ENCODE measurements at regions not wholly inside any gene's neighbourhood (a gene's known extent, or its start where the extent isn't known, plus 50 kb on each side); places are given as distances from the start of the nearest gene placed in this dataset.
"Not testable (repeated sequence)": the region's sequence is repeated elsewhere in the genome, so short reads cannot be mapped to it uniquely, and the experiment has no call there.

DNA sequence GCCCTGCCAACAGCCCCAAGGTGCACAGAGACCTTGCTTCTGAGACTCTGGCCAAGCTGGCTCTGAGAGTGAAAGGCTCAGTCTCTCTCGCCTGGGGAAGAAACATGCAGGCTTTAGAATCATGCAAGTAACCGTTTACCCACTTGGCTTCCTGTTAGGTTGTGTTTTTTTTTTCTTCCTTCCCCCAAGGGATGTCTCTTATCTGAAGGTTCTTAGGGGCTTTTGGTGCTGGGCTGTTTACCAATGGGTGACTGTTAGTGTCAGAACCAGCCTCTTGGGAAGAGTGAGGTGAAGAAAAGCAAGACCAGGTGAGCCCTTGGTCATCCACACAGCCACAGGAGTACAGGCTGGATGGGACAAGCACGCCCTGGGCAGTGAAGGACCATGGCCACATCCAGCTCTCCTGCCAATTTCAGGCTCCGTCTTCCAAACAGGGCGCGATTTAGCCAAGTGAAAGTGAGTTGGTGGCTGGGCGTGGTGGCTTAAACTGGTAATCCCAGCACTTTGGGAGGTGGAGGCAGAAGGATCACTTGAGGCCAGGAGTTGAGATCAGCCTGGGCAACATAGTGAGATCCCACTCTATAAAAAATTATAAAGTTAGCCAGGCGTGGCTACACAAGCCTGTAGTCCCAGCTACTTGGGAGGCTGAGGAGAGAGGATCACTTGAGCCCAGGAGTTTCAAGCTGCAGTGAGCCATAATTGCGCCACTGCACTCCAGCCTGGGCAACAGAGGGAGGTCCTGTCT, 76.3 kb upstream of the CUX1 start:
- no peak for DNase-seq (ENCODE audit: low read depth in 3 of 3, low spot score in 2 of 3)

DNA sequence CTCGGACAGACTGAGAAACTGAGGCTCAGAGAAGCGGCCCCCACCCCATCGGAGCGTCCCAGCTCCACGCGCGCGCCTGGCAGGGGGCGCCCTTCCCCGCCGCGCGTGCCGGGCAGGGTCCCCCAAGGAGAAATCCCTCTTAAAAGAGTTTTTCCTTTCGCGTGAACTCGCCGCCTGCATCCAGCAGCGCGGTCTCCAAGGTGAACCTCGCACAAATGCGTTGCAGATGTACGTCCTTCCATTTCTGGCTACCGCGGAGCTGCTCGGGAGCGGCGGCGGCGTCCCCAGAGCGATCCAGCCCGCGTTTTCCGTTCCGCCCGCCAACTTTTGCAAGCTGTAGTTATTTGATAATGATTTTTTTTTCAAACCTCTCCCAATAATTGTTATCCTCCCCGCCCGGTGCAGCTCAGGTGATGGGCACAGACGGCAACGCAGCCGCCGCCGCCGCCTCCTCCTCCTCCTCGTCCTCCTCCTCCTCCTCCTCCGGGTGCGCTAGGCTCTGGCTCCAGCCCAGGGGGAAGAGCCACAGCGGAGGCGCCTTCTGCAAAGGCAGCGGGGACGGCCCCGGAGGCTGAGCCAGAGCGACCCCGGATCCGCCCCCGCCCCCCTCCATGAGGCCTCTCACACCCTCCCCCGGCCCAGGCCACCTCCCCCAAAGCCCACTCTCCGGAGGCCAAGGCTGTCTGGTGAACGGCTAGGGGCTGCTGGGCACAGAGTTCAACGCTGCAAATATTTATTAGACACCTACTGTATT, 74.0 kb upstream of the CUX1 start:
- no peak for DNase-seq (ENCODE audit: low read depth in 3 of 3, low spot score in 2 of 3)

DNA sequence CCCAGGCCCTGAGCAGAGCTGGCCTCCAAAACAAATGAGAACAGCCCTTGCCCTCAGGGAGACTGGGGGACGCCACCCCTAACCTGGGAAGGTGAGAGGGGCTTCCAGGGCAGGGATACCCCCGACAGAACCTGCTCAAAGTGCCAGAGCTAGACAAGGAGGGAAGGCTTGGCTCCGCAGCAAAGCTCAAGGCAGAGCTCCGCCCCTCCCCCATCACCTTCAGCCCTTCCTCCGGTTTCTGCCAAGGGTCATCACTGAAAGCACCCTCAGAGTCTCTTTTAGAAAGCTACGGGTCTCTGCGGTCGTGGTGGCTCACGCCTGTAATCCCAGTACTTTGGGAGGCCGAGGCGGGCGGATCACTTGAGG, 73.4 kb upstream of the CUX1 start:
- no peak for DNase-seq (ENCODE audit: low read depth in 3 of 3, low spot score in 2 of 3)

DNA sequence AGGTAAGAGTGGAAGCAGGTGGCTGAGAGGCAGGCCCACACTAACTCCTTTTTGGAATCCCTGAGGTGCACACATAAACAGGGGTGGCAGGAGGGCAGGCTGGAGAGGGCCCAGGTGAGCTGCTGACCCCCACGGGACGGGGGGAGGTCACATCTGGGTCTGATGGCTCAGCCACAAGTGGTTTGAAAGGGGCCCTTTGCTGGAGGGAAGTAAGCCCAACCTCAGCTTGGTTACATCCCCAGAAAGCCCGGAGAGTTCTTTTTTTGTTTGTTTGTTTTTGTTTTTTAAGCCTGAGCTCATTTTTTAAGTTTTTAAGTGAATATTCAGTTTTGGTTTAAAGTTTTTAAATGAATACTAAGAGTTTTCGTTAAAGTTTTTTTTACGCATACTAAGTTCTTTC, 72.8 kb upstream of the CUX1 start:
- no peak for DNase-seq (ENCODE audit: low read depth in 3 of 3, low spot score in 2 of 3)

DNA sequence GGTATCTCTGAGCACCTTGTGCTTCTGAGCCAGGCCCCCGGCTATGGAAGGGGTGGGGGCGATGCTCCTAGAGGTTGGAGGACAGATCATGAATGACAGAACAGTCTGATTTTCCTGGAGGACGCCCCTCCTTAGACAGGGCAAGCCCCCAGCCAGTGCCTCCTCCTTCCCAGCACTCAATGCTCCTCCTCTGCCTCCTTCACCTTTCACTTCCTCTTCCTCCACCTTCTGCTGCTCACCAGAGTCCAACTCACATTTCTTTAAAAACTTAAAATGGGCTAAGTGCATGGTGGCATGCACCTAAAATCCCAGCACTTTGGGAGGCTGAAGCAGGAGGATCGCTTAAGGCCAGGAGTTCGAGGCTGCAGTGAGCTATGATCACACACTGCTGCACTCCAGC, 71.1 kb upstream of the CUX1 start:
- DNase-seq (ENCODE audit: low read depth in 3 of 3, low spot score in 2 of 3): no peak

DNA sequence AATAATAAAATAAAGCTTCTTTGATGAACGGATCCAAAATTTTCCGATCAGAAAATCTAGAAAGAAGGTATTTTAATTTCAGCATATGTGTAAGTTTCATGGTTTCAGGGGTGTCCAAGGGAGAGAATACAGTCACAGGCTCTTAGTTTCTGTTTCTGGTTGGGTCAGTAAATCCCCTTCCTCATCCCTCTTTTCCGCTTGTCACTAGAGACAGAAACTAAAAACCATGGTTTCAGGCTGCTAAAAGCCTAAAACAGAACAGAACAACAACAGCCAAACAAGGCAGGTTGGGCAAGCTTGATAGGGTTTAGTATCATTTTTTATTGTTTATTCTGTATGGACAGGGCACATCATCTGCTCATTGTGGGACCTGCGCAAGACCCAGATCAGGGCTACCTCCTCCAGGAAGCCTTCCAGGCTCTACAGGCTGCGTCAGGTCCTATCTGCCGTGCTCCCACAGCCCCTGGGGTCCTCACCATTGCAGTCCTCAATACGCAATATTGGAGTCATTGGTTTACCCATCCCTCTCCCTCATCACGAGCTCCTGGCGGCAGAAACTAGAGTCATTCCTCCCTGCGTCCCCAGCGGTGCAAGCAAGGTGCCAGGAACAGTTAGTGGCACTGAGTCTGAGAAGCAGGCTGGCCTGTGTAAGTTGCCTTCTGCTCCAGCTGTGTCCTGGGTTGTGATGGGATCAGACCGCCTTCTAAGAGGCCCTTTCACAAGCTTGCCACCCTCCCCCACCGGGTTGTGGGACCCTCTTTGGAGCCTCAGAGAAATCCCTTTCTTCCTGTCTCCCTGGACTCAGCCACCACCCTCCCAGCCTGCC, 70.2 kb upstream of the CUX1 start:
- DNase-seq (ENCODE audit: low read depth in 3 of 3, low spot score in 2 of 3): no peak

DNA sequence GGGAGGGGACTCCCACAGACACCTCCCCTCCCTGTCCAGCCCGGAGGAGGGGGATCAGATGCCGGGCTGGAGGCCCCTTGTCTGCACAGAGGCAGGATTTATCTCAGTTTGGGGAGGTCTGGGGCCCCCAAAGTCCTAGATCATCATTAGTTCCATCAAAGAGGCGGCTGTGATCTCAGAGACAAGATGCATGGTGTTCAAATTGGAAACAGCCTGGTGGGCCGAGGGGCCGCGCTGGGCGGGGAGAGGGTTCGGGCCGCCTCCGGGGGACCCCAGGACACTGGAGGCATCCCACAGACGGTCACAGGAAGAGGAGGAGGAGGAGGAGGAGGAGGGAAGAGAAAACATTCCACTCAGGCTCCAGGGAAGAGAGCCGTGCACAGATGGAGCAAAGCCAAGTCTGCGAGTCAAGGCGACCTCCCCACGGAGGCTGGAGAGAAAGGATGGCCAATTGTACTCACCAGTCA, 69.5 kb upstream of the CUX1 start:
- no peak for DNase-seq (ENCODE audit: low read depth in 3 of 3, low spot score in 2 of 3)

DNA sequence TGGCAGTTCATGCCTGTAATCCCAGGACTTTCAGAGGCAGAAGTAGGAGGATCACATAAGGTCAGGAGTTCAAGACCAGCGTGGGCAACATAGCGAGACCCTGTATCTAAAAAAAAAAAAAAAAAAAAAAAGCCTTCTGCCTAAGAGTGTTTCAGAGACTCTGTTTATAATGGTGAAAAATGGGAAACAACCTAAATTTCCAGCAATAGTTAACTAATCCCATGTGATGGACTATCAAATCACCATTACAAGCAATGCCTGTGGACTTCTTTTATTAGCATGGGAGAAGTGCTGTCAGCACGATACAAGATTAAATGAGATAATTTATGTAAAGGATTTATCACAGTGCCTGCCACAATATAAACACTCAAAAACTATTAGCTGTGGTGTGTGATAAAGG, 67.5 kb upstream of the CUX1 start:
- no peak for DNase-seq (ENCODE audit: low read depth in 3 of 3, low spot score in 2 of 3)

DNA sequence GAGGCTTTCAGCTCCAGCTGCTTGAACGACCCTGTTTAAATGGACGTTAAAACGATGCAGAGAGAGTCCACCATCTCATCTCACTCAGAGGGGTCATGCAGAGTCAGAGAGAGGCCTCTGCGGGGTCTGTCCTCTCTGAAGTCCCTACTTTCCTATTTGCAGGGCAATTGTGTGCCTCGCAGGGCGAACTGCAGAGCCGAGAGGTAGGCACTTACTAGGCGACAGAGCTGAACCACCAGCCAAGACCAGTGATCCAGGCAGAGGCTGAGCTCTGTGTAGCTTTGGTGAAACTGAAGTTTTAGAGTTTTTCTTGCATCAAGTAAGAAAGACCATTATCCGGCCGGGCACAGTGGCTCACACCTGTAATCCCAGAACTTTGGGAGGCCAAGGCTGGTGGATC, 64.1 kb upstream of the CUX1 start:
- no peak for DNase-seq (ENCODE audit: low read depth in 3 of 3, low spot score in 2 of 3)

DNA sequence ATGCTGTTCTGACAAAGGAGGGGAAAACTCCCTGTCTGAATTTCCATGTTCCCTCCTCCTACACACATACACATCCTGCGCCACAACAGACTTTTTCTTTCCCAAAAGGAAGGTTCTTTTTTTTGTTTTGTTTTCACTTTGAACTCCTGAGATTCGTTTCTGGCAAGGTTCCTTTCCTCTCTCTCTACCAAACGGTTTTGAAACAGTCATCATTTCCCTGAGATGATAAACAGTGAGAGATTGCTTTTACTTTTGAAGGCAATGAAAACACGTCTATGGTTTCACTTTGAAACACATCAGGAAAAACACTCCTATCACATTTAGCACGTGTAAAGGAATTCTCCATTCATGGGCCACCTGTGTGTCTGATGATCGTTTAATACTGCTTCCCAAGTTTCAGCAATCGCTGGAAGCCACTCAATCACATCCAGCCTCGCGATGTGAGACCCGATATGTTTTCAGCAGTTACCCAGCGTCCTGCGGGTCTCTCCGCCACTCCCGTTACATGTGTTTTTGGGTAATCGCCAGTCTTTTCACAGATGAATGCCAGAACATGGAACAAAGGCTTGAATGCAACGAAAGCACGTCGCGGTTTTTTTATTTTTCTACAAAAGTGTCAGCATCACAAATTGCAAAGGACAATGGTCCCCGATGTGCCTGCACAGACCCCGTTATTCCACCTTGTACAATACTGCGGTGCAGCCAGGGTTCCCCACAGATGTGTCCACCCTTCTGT, 62.8 kb upstream of the CUX1 start:
- no peak for DNase-seq (ENCODE audit: low read depth in 3 of 3, low spot score in 2 of 3)

DNA sequence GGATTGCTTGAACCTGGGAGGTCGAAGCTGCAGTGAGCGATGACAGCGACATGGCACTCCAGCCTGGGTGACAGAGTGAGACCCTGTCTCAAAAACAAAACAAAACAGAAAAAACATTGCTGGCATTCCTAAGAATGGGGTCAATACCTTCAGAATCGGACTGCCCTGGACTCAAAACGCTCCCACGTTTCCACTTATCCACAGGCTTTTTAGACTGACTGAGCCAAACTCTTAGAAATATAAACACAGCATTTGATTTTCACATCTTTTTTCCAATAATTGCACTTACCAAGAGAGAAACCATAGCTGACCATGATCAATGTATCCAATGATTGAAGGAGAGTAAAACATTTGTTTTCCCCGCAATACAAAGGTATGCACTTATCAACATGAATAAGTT, 59.5 kb upstream of the CUX1 start:
- DNase-seq (ENCODE audit: low read depth in 3 of 3, low spot score in 2 of 3): no peak

DNA sequence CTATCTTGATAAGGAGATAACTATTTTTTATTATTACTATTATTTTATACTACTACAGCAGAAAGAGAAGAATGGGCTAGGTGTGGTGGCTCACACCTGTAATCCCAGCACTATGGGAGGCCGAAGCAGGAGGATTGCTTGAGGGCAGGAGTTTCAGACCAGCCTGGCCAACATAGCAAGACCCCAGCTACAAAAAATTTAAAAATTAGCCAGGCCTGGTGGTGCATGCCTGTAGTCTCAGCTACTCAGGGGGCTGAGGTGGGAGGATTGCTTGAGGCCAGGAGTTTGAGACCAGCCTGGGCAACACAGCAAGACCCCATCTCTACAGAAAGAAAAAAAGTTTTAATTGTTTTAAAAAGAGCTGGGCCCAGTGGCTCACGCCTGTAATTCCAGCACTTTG, 58.9 kb upstream of the CUX1 start:
- DNase-seq (ENCODE audit: low read depth in 3 of 3, low spot score in 2 of 3): not testable (repeated sequence)

DNA sequence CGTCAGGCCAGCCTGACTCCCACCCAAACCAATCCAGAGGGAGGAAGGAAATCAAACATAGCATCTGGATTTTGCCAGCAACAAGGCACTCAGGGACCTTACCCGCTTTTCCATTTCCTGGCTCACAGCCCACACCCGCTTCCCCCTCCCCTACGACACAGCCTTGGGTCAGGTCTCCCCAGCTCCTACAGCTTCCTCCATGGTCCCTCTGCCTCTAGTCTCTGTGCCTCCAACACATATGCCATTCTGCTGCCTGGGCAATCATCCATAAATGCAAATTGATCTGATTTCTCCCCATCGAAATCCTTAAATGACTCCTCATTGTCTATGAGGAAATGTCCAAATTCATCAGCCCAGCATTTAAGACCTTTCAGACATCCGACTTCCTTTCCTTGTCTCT, 53.2 kb upstream of the CUX1 start:
- DNase-seq (ENCODE audit: low read depth in 3 of 3, low spot score in 2 of 3): no peak

DNA sequence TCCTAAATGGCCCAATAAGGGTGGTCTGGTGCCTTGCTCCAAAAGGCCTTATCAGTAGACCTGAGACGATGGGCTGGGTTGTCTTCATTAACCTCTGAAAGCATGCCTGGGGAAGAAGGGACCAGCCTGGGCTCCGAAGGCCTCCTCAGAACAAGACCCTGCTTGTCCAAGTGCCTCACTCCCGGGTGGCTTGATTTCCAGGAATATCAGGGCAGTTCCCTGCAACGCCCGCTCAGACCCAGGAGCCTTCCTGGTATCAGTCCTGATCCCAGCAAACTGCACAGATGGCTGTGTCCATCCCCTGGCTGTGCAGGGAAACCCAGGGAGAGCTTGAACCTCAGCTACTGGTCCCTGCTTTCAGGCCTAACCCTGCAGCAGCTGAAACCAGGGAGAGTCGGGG, 49.9 kb upstream of the CUX1 start:
- DNase-seq (ENCODE audit: low read depth in 3 of 3, low spot score in 2 of 3): no peak
